Trophoblast cell (in vitro differentiated cells and primary cell): ENCODE measurements at regions not wholly inside any gene's neighbourhood (a gene's known extent, or its start where the extent isn't known, plus 50 kb on each side); places are given as distances from the start of the nearest gene placed in this dataset.

Experiments used
- DNase-seq, 2 donors: peaks; one replicate each; pipeline ENCODE4 v3.0.0-alpha.2; 2016
- H2AFZ ChIP-seq: 2 replicates; pipeline ENCODE4 v1.6.1; 2013; ENCODE audit warnings: low read length, moderate library complexity, mild to moderate bottlenecking; ENCODE audit not compliant: insufficient read depth, poor library complexity
- H2AK5ac ChIP-seq: 2 replicates; pipeline ENCODE4 v1.6.1; 2013; ENCODE audit warnings: mild to moderate bottlenecking, low read length
- H2BK120ac ChIP-seq: 2 replicates; pipeline ENCODE4 v1.6.1; 2013; ENCODE audit warnings: low read length, mild to moderate bottlenecking, moderate library complexity; ENCODE audit not compliant: insufficient read depth, poor library complexity
- H2BK12ac ChIP-seq: 2 replicates; pipeline ENCODE4 v1.6.1; 2013; ENCODE audit warnings: mild to moderate bottlenecking, low read length, moderate library complexity
- H2BK5ac ChIP-seq: 2 replicates; pipeline ENCODE4 v1.6.1; 2013; ENCODE audit warnings: low read length, low read depth, moderate library complexity, mild to moderate bottlenecking; ENCODE audit not compliant: poor library complexity
- H3K14ac ChIP-seq: 2 replicates; pipeline ENCODE4 v1.6.1; 2013; ENCODE audit warnings: mild to moderate bottlenecking, low read length
- H3K18ac ChIP-seq: 2 replicates; pipeline ENCODE4 v1.6.1; 2013; ENCODE audit warnings: mild to moderate bottlenecking, low read length
- H3K23ac ChIP-seq: 2 replicates; pipeline ENCODE4 v1.6.1; 2013; ENCODE audit warnings: low read length
- H3K27ac ChIP-seq: 2 replicates; pipeline ENCODE4 v1.5.1; 2013; ENCODE audit warnings: low read depth, mild to moderate bottlenecking, inconsistent platforms, low read length, moderate library complexity
- H3K27me3 ChIP-seq: 2 replicates; pipeline ENCODE4 v1.6.1; 2013; ENCODE audit warnings: inconsistent platforms, mild to moderate bottlenecking, low read length, moderate library complexity; ENCODE audit not compliant: insufficient read depth
- H3K36me3 ChIP-seq, 2 experiments: 1 replicate in 1 of 2; 2 replicates in 1 of 2; pipeline ENCODE4 v1.6.1; 2013; ENCODE audit warnings: low read length in 2 of 2, mild to moderate bottlenecking in 2 of 2, moderate library complexity in 1 of 2; ENCODE audit not compliant: insufficient read depth in 2 of 2, control insufficient read depth in 1 of 2
- H3K4ac ChIP-seq: 2 replicates; pipeline ENCODE4 v1.6.1; 2013; ENCODE audit warnings: low read depth, mild to moderate bottlenecking, low read length, moderate library complexity
- H3K4me1 ChIP-seq, 2 experiments: 1 replicate in 1 of 2; 2 replicates in 1 of 2; pipeline ENCODE4 v1.6.1; 2013; ENCODE audit warnings: low read length in 2 of 2, mild to moderate bottlenecking in 2 of 2, moderate library complexity in 1 of 2; ENCODE audit not compliant: insufficient read depth in 2 of 2, control insufficient read depth in 1 of 2
- H3K4me2 ChIP-seq: 2 replicates; pipeline ENCODE4 v1.6.1; 2013; ENCODE audit warnings: inconsistent platforms, mild to moderate bottlenecking, low read length, moderate library complexity
- H3K4me3 ChIP-seq: 2 replicates; pipeline ENCODE4 v1.5.1; 2013; ENCODE audit warnings: mild to moderate bottlenecking, low read depth, low read length, inconsistent platforms
- H3K79me1 ChIP-seq: one replicate; pipeline ENCODE4 v1.6.1; 2013; ENCODE audit warnings: low read length
- H3K79me2 ChIP-seq: 2 replicates; pipeline ENCODE4 v1.6.1; 2013; ENCODE audit warnings: low read length, mild to moderate bottlenecking; ENCODE audit not compliant: control insufficient read depth, insufficient read depth, poor library complexity
- H3K9ac ChIP-seq: 2 replicates; pipeline ENCODE4 v1.6.1; 2013; ENCODE audit warnings: mild to moderate bottlenecking, low read length
- H3K9me3 ChIP-seq: 2 replicates; pipeline ENCODE4 v1.6.1; 2013; ENCODE audit warnings: low read depth, mild to moderate bottlenecking, control low read depth, inconsistent platforms, low read length; ENCODE audit not compliant: insufficient read depth
- H4K12ac ChIP-seq: 2 replicates; pipeline ENCODE4 v1.6.1; 2013; ENCODE audit warnings: low read depth, mild to moderate bottlenecking, low read length, moderate library complexity
- H4K8ac ChIP-seq: 2 replicates; pipeline ENCODE4 v1.6.1; 2013; ENCODE audit warnings: low read depth, mild to moderate bottlenecking, low read length, moderate library complexity
- H4K91ac ChIP-seq: one replicate; pipeline ENCODE4 v1.6.1; 2013; ENCODE audit warnings: low read depth, mild to moderate bottlenecking, low read length, moderate library complexity
- WGBS: extraction: QIAGEN DNeasy Blood & Tissue Kit; methylation state at CpG from one replicate; pipeline ENCODE4 v1.1.7; 2013; ENCODE audit warnings: missing lambda C conversion rate; ENCODE audit not compliant: insufficient read length, insufficient coverage; ENCODE audit errors: extremely low coverage; 5-methylcytosine and 5-hydroxymethylcytosine counted together

- H3K23ac ChIP-seq = no peak overlapping the region
- no peak overlapping the region for H4K8ac ChIP-seq
- no peak overlapping the region for H4K91ac ChIP-seq
- H3K4ac ChIP-seq = no peak overlapping the region
- no peaks in the 10 kb centered on the region for H3K27me3 ChIP-seq
- H3K9me3 ChIP-seq = no peaks in the 10 kb centered on the region
- H3K4me1 ChIP-seq = no peaks in the 10 kb centered on the region
- no peak overlapping the region for H2BK12ac ChIP-seq
- H2AK5ac ChIP-seq = no peak overlapping the region
- no peaks in the 10 kb centered on the region for H3K36me3 ChIP-seq
- H2BK120ac ChIP-seq = no peak overlapping the region
- no peak overlapping the region for H3K14ac ChIP-seq
- H3K9ac ChIP-seq = no peak overlapping the region
- H3K4me3 ChIP-seq = no peak overlapping the region
- no CpG with 5 or more reads among the region's 14 CpGs for WGBS
- no peak overlapping the region for H2BK5ac ChIP-seq
- H3K27ac ChIP-seq = no peak overlapping the region
- H3K79me1 ChIP-seq = no peaks in the 10 kb centered on the region
- DNase-seq = no peak
- no peaks in the 10 kb centered on the region for H3K79me2 ChIP-seq
- H3K18ac ChIP-seq = no peak overlapping the region
- H2AFZ ChIP-seq = no peak overlapping the region
- H4K12ac ChIP-seq = no peak overlapping the region
- no peak overlapping the region for H3K4me2 ChIP-seq
Measured at GRCh38 chr11:134530636-134531326, 118.7 kb upstream of the B3GAT1 start.

GRCh38 chr11:134529212-134530096 lies 117.4 kb upstream of the B3GAT1 start:
- Histone ChIP-seq H3K79me2 (no peaks in the 10 kb centered on the region), H2AFZ (no peak overlapping the region), H3K27me3 (no peaks in the 10 kb centered on the region), H3K9ac (no peak overlapping the region), H3K36me3 (no peaks in the 10 kb centered on the region), H3K18ac (no peak overlapping the region), H4K12ac (no peak overlapping the region), H3K23ac (no peak overlapping the region), H2BK5ac (no peak overlapping the region), H4K8ac (no peak overlapping the region), H4K91ac (no peak overlapping the region), H3K4me3 (no peak overlapping the region), H3K4ac (no peak overlapping the region), H3K27ac (no peak overlapping the region), H2BK12ac (no peak overlapping the region), H2BK120ac (no peak overlapping the region), H2AK5ac (no peak overlapping the region), H3K79me1 (no peaks in the 10 kb centered on the region), H3K4me2 (no peak overlapping the region), H3K14ac (no peak overlapping the region), H3K4me1 (no peaks in the 10 kb centered on the region), H3K9me3 (no peaks in the 10 kb centered on the region)
- DNase-seq = no peak
- no CpG with 5 or more reads among the region's 26 CpGs for WGBS

GRCh38 chr11:134528453-134528852 lies 116.4 kb upstream of the B3GAT1 start:
- H3K9ac ChIP-seq = no peak overlapping the region
- no peak overlapping the region for H2AK5ac ChIP-seq
- H3K79me2 ChIP-seq = no peaks in the 10 kb centered on the region
- no peak overlapping the region for H2BK5ac ChIP-seq
- H3K4ac ChIP-seq = no peak overlapping the region
- H3K4me2 ChIP-seq = no peak overlapping the region
- H3K9me3 ChIP-seq = no peaks in the 10 kb centered on the region
- no peak overlapping the region for H4K12ac ChIP-seq
- H3K4me1 ChIP-seq = no peaks in the 10 kb centered on the region
- H3K27ac ChIP-seq = no peak overlapping the region
- no peak overlapping the region for H4K91ac ChIP-seq
- no peak overlapping the region for H3K23ac ChIP-seq
- no CpG with 5 or more reads among the region's 8 CpGs for WGBS
- DNase-seq = no peak
- H3K36me3 ChIP-seq = no peaks in the 10 kb centered on the region
- no peak overlapping the region for H3K14ac ChIP-seq
- H3K79me1 ChIP-seq = no peaks in the 10 kb centered on the region
- H2AFZ ChIP-seq = no peak overlapping the region
- H4K8ac ChIP-seq = no peak overlapping the region
- H3K27me3 ChIP-seq = no peaks in the 10 kb centered on the region
- H3K18ac ChIP-seq = no peak overlapping the region
- no peak overlapping the region for H2BK12ac ChIP-seq
- no peak overlapping the region for H2BK120ac ChIP-seq
- H3K4me3 ChIP-seq = no peak overlapping the region

GRCh38 chr11:134527382-134528243 lies 115.6 kb upstream of the B3GAT1 start:
- H3K36me3 ChIP-seq = no peaks in the 10 kb centered on the region
- no peak overlapping the region for H2AK5ac ChIP-seq
- no peak overlapping the region for H3K27ac ChIP-seq
- no peak overlapping the region for H2BK12ac ChIP-seq
- H3K9ac ChIP-seq = no peak overlapping the region
- H3K27me3 ChIP-seq = no peaks in the 10 kb centered on the region
- H3K23ac ChIP-seq = no peak overlapping the region
- peaks cover 0 to 2% of the 10 kb centered on the region in 2 experiments for H3K4me1 ChIP-seq
- H3K4me3 ChIP-seq = no peak overlapping the region
- no peaks in the 10 kb centered on the region for H3K9me3 ChIP-seq
- no peak overlapping the region for H2BK5ac ChIP-seq
- H2AFZ ChIP-seq = no peak overlapping the region
- no peak overlapping the region for H3K4ac ChIP-seq
- no peaks in the 10 kb centered on the region for H3K79me1 ChIP-seq
- H4K91ac ChIP-seq = no peak overlapping the region
- DNase-seq = no peak
- no peak overlapping the region for H3K18ac ChIP-seq
- no peak overlapping the region for H4K8ac ChIP-seq
- no peak overlapping the region for H3K4me2 ChIP-seq
- H2BK120ac ChIP-seq = no peak overlapping the region
- no peaks in the 10 kb centered on the region for H3K79me2 ChIP-seq
- no peak overlapping the region for H3K14ac ChIP-seq
- no CpG with 5 or more reads among the region's 19 CpGs for WGBS
- H4K12ac ChIP-seq = no peak overlapping the region
